ENCODE measurements at regions not wholly inside any gene's neighbourhood (a gene's known extent, or its start where the extent isn't known, plus 50 kb on each side); places are given as distances from the start of the nearest gene placed in this dataset.
A peak's percentile ranks its signal among the peaks of the same experiment; 100 is the strongest.
"Not testable (repeated sequence)": the region's sequence is repeated elsewhere in the genome, so short reads cannot be mapped to it uniquely, and the experiment has no call there.

DNA sequence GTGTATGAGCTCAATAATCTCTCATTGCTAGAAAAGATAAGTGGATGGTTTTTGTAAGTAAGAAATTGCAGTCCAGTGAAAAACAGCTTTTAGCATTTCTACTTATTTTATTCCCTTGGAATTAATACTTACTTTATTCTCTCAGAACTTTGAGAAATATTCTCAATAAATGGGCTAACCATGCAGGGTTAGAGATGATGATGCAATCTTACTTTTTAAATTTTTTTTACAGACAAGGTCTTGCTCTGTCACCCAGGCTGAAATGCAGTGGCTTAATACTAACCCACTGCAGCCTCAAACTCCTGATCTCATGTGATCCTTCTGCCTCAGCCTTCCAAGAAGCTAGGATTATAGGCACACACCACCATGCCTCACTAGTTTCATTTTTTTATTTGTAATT, 440.8 kb upstream of the ZP4 start:
- no peak for DNase-seq

DNA sequence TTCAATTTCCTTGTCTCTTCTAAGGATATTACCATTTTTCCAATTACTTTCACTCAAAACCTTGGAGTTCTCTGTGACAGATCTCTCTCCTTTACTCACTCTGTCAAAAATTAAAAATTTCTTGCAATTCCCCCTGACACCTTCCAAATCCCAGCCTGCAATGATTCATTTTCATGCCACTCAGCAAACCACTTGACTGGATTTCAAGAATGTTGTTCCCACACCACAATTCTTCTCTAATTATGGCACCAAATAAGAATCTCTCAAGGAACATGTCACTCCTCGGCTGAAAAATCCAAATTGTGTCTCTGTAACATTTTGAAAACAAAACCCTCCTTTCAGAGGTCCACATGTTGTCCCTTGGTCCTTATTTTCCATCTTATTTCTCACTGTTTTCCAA, 438.9 kb upstream of the ZP4 start:
- DNase-seq = no peak

GRCh38 chr1:238327033-238327432, 436.3 kb upstream of the ZP4 start:
- DNase-seq = not testable (repeated sequence)

GRCh38 chr1:238326479-238326878, 435.8 kb upstream of the ZP4 start:
- DNase-seq = not testable (repeated sequence)

GRCh38 chr1:238324211-238324864, 433.6 kb upstream of the ZP4 start:
- no peak for DNase-seq

GRCh38 chr1:238323490-238323889, 432.8 kb upstream of the ZP4 start:
- DNase-seq = no peak

GRCh38 chr1:238319957-238320356, 429.2 kb upstream of the ZP4 start:
- no peak for DNase-seq

- no peak for DNase-seq
Observed at GRCh38 chr1:238318294-238319110, 427.8 kb upstream of the ZP4 start.

- DNase-seq = no peak
Observed at GRCh38 chr1:238312969-238313368, 422.2 kb upstream of the ZP4 start.

DNA sequence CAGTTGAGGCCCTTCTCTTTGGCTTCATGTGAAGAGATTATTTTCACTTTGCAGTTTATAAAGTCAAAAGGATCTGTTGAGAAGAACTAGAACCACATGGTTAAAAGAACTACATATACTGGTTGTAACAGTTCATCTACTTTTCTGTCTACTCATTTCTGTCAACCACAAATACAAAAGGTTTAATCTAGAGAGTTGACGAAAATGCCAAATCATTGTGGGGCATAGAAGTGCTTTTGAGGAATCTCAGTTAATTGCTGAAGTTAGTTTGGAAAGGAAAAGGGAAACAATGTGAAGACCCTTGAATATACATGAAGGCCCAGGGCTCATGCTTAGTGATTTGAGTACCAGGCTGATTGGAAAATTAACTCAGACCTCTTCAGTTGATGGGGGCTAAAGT, 415.7 kb upstream of the ZP4 start:
- no peak for DNase-seq

GRCh38 chr1:238302646-238303045, 411.9 kb upstream of the ZP4 start:
- DNase-seq = no peak

GRCh38 chr1:238296371-238296770, 405.6 kb upstream of the ZP4 start:
- DNase-seq = no peak

- DNase-seq = no peak
Observed at GRCh38 chr1:238293075-238293474, 402.4 kb upstream of the ZP4 start.

DNA sequence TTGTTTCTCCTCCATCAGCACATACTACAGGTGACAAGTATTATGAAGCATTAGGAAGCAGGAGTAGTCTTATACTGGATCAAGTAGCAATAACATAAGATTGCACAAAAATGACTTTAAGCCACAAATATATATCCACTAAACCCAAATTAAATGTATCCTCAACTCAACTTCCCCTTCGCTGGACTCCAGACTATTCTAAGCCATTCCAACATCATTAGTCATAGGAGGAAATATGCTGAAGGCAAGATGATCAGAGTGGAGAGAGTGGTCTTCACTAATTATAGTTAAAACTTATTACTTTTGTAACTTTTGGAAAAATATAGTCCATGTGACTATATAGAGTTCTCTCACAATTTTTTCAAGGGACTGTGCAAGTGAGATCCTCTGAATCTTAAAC, 390.7 kb upstream of the ZP4 start:
- DNase-seq = no peak

DNA sequence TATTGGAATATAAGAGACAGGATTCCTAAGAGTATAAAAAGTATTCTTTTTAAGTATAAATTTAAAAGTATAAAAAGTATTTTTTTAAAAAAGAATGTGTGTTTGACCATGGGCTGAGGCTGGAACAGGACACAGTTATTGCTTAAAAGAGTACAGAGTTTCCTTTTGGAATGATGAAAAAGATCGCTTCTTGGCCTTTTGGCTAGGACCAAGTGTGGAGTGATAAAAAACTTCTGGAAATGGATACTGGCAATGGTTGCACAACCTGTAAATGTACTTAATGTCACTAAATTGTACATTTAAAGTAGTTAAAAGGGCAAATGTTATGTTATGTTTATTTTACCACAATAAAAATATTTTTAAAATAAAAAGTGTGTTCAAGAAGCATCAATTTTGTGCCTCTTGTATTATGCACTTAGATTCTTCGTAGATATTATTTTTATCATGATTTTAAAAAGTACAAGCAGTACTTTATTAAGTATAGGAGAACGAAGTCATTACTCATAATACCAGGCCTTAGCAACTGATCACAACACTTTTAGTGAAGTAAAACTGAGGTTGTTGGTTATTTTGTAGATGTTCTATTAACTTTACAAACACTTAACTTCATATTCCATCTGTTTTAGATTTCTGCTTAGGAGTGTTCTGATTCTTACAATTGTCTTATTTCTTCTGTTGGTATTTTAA, 389.1 kb upstream of the ZP4 start:
- no peak for DNase-seq

GRCh38 chr1:238272145-238272544, 381.4 kb upstream of the ZP4 start:
- no peak for DNase-seq

DNA sequence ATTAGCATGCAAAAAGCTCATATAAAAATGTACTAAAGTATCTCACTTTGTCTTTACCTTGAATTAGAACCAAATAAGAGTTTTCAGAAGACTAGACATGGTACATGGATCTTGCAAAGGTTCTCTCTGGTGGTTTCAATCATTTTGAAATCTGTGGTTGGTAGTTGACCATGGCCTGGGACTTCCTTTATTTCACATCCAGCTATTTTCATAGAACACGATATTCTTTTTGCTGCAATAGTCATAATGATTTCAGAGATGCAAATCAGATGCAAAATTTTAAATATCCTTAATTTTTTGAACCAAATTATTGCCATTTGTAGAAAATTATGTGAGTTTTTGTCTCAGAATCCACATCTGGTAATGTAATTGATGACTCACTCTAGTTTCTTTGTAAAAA, 375.1 kb upstream of the ZP4 start:
- no peak for DNase-seq

- DNase-seq = no peak
Observed at GRCh38 chr1:238264951-238265350, 374.2 kb upstream of the ZP4 start.

GRCh38 chr1:238258510-238258909, 367.8 kb upstream of the ZP4 start:
- no peak for DNase-seq

- no peak for DNase-seq
Observed at GRCh38 chr1:238257018-238257621, 366.4 kb upstream of the ZP4 start.

GRCh38 chr1:238254935-238255334, 364.2 kb upstream of the ZP4 start:
- no peak for DNase-seq

DNA sequence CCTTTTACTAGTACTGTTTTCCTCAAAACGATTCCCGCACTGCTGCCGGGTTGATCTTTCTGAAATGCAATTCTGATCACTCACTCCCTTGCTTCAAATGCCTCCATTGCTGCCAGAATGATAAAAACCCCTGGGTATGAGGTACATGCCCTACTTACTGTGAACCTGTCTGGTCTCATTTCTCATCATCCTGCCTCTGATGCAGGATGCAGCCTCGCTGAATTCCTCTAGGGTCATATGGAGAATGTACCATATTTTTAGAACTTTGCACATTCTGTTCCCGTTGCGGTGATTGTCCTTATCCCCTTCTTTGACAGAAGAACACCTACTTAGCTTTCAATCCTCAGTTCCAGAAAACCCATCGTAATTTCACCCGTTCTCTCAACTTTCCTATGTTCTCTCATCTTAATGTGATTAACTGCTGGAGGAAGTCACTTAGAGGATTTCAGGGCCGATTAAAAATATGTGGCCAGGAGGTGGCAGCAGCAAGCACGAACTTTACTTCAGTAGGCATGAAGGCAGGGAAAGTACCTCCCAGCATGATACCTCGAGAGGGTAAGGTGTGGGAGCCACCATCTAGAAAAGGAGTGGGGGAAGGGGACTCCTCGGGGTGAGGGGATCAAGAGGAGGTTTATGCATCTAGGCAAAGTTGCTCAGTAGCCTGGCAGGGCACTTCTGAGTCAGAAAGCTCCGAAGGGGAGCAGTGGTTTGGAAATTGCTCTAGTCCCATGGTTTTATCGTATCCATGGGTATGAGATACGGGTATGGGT, 361.5 kb upstream of the ZP4 start:
- DNase-seq = peak; percentile 17

DNA sequence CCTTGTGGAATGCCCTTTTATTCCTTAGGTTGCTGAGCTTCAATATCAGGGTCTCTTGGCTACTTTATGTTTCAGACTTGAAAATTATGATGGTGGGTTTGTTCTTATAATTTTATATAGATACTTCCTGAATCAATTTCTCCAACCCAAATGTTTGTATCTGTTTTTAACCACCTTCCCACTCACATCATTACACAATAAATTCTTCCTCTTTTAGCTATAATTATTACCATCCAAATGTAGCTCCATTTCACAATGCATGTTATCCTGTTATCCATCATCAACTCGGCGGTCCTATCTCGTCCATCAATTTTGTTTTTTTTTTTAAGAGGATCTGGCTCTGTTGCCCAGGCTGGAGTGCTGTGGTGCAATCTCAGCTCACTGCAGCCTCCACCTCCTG, 357.6 kb upstream of the ZP4 start:
- DNase-seq = no peak
